ENCODE measurements at regions not wholly inside any gene's neighbourhood (a gene's known extent, or its start where the extent isn't known, plus 50 kb on each side); places are given as distances from the start of the nearest gene placed in this dataset.

GRCh38 chr2:219989744-219990143 lies 362.3 kb downstream of the SLC4A3 start:
- no peaks in the 10 kb centered on the region for H3K36me3 ChIP-seq
- no peaks in the 10 kb centered on the region for H3K27me3 ChIP-seq (replicated peaks in 1 of 7)
- no peak overlapping the region for H3K27ac ChIP-seq
- no peak for TF ChIP-seq POLR2A (IDR thresholded peaks at IDR 0.05)
- TF ChIP-seq POLR2AphosphoS5 (IDR thresholded peaks at IDR 0.05): no peak
- no peak for TF ChIP-seq CTCF (IDR thresholded peaks at IDR 0.05 in 8 of 11, conservative IDR thresholded peaks at IDR 0.05 in 3 of 11)
- no peak for DNase-seq
- WGBS, 5 donors: 87 to 94% (median 88%) methylated on average over 7 of the region's 7 CpGs
- no peak overlapping the region for H3K4me3 ChIP-seq
- H3K9me3 ChIP-seq: no peaks in the 10 kb centered on the region
- intact Hi-C loops (cut with DNase I; ENCODE audit: low total_unique reads): no loop called here
- H3K4me1 ChIP-seq: no peaks in the 10 kb centered on the region

GRCh38 chr2:219991116-219991515 lies 363.7 kb downstream of the SLC4A3 start:
- intact Hi-C loops (cut with DNase I; ENCODE audit: low total_unique reads): no loop called here
- Histone ChIP-seq H3K36me3 (no peaks in the 10 kb centered on the region), H3K27ac (no peak overlapping the region), H3K4me1 (no peaks in the 10 kb centered on the region), H3K4me3 (no peak overlapping the region), H3K9me3 (no peaks in the 10 kb centered on the region), H3K27me3 (replicated peaks in 1 of 7) (no peaks in the 10 kb centered on the region)
- 64 to 72% (median 67%) methylated on average over 2 of the region's 2 CpGs for WGBS, 5 donors
- TF ChIP-seq POLR2A (IDR thresholded peaks at IDR 0.05) (no peak), POLR2AphosphoS5 (IDR thresholded peaks at IDR 0.05) (no peak), CTCF (IDR thresholded peaks at IDR 0.05 in 8 of 11, conservative IDR thresholded peaks at IDR 0.05 in 3 of 11) (no peak)
- no peak for DNase-seq

GRCh38 chr2:219995399-219995798 lies 368.0 kb downstream of the SLC4A3 start:
- Histone ChIP-seq H3K36me3 (no peaks in the 10 kb centered on the region), H3K27ac (peak overlapping the region in 3 of 8 donors; percentile 15 to 31 (median 26)), H3K9me3 (no peaks in the 10 kb centered on the region), H3K27me3 (replicated peaks in 1 of 7) (no peaks in the 10 kb centered on the region), H3K4me1 (no peaks in the 10 kb centered on the region), H3K4me3 (no peak overlapping the region)
- TF ChIP-seq CTCF (IDR thresholded peaks at IDR 0.05 in 8 of 11, conservative IDR thresholded peaks at IDR 0.05 in 3 of 11): no peak
- no peak for TF ChIP-seq POLR2A (IDR thresholded peaks at IDR 0.05)
- DNase-seq: no peak
- WGBS, 5 donors: 68 to 87% (median 79%) methylated on average over 5 of the region's 5 CpGs
- intact Hi-C loops (cut with DNase I; ENCODE audit: low total_unique reads): no loop called here

GRCh38 chr2:219995991-219996765 lies 368.7 kb downstream of the SLC4A3 start:
- no peak for TF ChIP-seq POLR2A (IDR thresholded peaks at IDR 0.05)
- TF ChIP-seq POLR2AphosphoS5 (IDR thresholded peaks at IDR 0.05): no peak
- TF ChIP-seq CTCF (IDR thresholded peaks at IDR 0.05 in 8 of 11, conservative IDR thresholded peaks at IDR 0.05 in 3 of 11): no peak
- H3K27me3 ChIP-seq (replicated peaks in 1 of 7): no peaks in the 10 kb centered on the region
- H3K27ac ChIP-seq: peak overlapping the region in 3 of 8 donors; percentile 15 to 31 (median 26)
- intact Hi-C loops (cut with DNase I; ENCODE audit: low total_unique reads): no loop called here
- DNase-seq: no peak
- no peaks in the 10 kb centered on the region for H3K36me3 ChIP-seq
- H3K4me3 ChIP-seq: no peak overlapping the region
- WGBS, 5 donors: 68 to 83% (median 75%) methylated on average over 4 of the region's 4 CpGs
- H3K9me3 ChIP-seq: no peaks in the 10 kb centered on the region
- no peaks in the 10 kb centered on the region for H3K4me1 ChIP-seq
